GM12878 (cell line): ENCODE measurements at regions not wholly inside any gene's neighbourhood (a gene's known extent, or its start where the extent isn't known, plus 50 kb on each side); places are given as distances from the start of the nearest gene placed in this dataset.

ENCODE experiments used
- ATAC-seq: fragments of 200-7000 bp; cut with Tn5 transposase; 3 replicates; pipeline ENCODE4 v1.9.1; 2020; ENCODE audit warnings: mild to moderate bottlenecking, moderate library complexity
- BruUV-seq: library from RNA; stranded (reverse); fragments of 400-500 nt; replicated peaks from 2 replicates; lab custom pipeline; 2021; lab: Mats Ljungman, UMichigan
- CTCF ChIA-PET: fragments of 300-600 bp; sonication (Branson Sonifier 250); formaldehyde crosslinking; extraction: SDS; loops from one replicate; lab custom pipeline; 2021; ENCODE audit warnings: inconsistent platforms; lab: Yijun Ruan, JAX
- POLR2A ChIA-PET: fragments of 350-600 bp; formaldehyde crosslinking; extraction: SDS; loops from one replicate; lab custom pipeline; 2021; ENCODE audit warnings: inconsistent platforms; lab: Charles Lee
- RAD21 ChIA-PET: fragments of 300-600 bp; sonication (Branson Sonifier 250); formaldehyde crosslinking; loops from one replicate; lab custom pipeline; 2023; ENCODE audit warnings: antibody characterized with exemption; ENCODE audit not compliant: unreplicated experiment; lab: Charles Lee
- SMC1A ChIA-PET: fragments of 300-600 bp; sonication (Branson Sonifier 250); formaldehyde crosslinking; loops from one replicate; lab custom pipeline; 2023; ENCODE audit not compliant: unreplicated experiment, uncharacterized antibody; lab: Charles Lee
- DNase-seq: peaks from one replicate; pipeline ENCODE4 v3.0.0-alpha.2; 2011; ENCODE audit warnings: low read depth, low spot score
- FAIRE-seq: peaks from 3 replicates; lab custom pipeline; 2011; peaks lifted over from hg19 to GRCh38; lab: Jason Lieb, UNC
- H2AFZ ChIP-seq: 2 replicates; pipeline ENCODE4 v1.6.0; 2011; ENCODE audit warnings: low read depth, low read length, control low read depth; ENCODE audit not compliant: control insufficient read depth
- H3K27ac ChIP-seq: 2 replicates; pipeline ENCODE4 v1.5.1; 2011; ENCODE audit warnings: control low read depth; ENCODE audit not compliant: control insufficient read depth, insufficient read depth
- H3K27me3 ChIP-seq, 2 experiments: replicated peaks in 1 of 2; 2 replicates each; pipeline versions ENCODE4 v1.6.0 to v1.6.1; 2011; ENCODE audit warnings: low read length in 1 of 2; ENCODE audit not compliant: control insufficient read depth in 2 of 2, insufficient read depth in 2 of 2
- H3K36me3 ChIP-seq, 2 experiments: 2 replicates each; pipeline ENCODE4 v1.5.1; 2011; ENCODE audit warnings: low read length in 1 of 2; ENCODE audit not compliant: control insufficient read depth in 2 of 2, insufficient read depth in 2 of 2
- H3K4me1 ChIP-seq: 2 replicates; pipeline ENCODE4 v1.6.1; 2011; ENCODE audit warnings: mild to moderate bottlenecking, low read length, moderate library complexity, mixed read lengths; ENCODE audit not compliant: control insufficient read depth, insufficient read depth
- H3K4me2 ChIP-seq: 2 replicates; pipeline ENCODE4 v1.6.0; 2011; ENCODE audit warnings: control low read depth; ENCODE audit not compliant: control insufficient read depth, insufficient read depth
- H3K4me3 ChIP-seq: fragments of 200-600 bp; sonication (generic); 2 replicates; pipeline ENCODE4 v1.5.1; 2016
- H3K79me2 ChIP-seq: 2 replicates; pipeline ENCODE4 v1.6.0; 2011; ENCODE audit warnings: low read length; ENCODE audit not compliant: control insufficient read depth, insufficient read depth
- H3K9ac ChIP-seq: 2 replicates; pipeline ENCODE4 v1.8.0; 2011; ENCODE audit warnings: low read length, control low read depth, mixed read lengths; ENCODE audit not compliant: control insufficient read depth, insufficient read depth
- H3K9me3 ChIP-seq: replicated peaks from 3 replicates; pipeline ENCODE4 v1.5.1; 2011; ENCODE audit warnings: mild to moderate bottlenecking, low read length; ENCODE audit not compliant: control insufficient read depth, insufficient read depth
- H4K20me1 ChIP-seq: 2 replicates; pipeline ENCODE4 v1.6.0; 2011; ENCODE audit not compliant: control insufficient read depth, insufficient read depth
- DPF2 ChIP-seq: fragments of 450-650 bp; IDR thresholded peaks from 2 replicates; pipeline ENCODE4 v1.6.1; 2017; ENCODE audit warnings: mild to moderate bottlenecking
- E2F4 ChIP-seq: IDR thresholded peaks from 2 replicates; pipeline ENCODE4 v1.6.1; 2012; ENCODE audit warnings: low read depth, low read length, improper control_type of control experiment
- HDAC6 ChIP-seq: fragments of 200-600 bp; sonication (generic); IDR thresholded peaks from one replicate; pipeline ENCODE4 v1.8.0; 2017; ENCODE audit warnings: antibody characterized with exemption; ENCODE audit not compliant: unreplicated experiment
- IKZF1 ChIP-seq: fragments of 450-650 bp; conservative IDR thresholded peaks from 2 replicates; pipeline ENCODE4 v1.6.1; 2017; ENCODE audit warnings: antibody characterized with exemption, mild to moderate bottlenecking
- IRF3 ChIP-seq: fragments of 450-650 bp; IDR thresholded peaks from 2 replicates; pipeline ENCODE4 v1.6.1; 2014; ENCODE audit warnings: mild to moderate bottlenecking
- MAX ChIP-seq: IDR thresholded peaks from 2 replicates; pipeline ENCODE4 v1.6.1; 2012; ENCODE audit warnings: low read depth, low read length, improper control_type of control experiment
- NKRF ChIP-seq: fragments of 450-650 bp; conservative IDR thresholded peaks from 2 replicates; pipeline ENCODE4 v1.6.1; 2017; ENCODE audit warnings: mild to moderate bottlenecking, moderate library complexity
- NR2F1 ChIP-seq: fragments of 450-650 bp; conservative IDR thresholded peaks from 2 replicates; pipeline ENCODE4 v1.6.1; 2017; ENCODE audit warnings: mild to moderate bottlenecking
- RFX5 ChIP-seq: IDR thresholded peaks from 2 replicates; pipeline ENCODE4 v1.6.1; 2011; ENCODE audit warnings: low read depth, low read length, improper control_type of control experiment
- SREBF1 ChIP-seq: IDR thresholded peaks from 2 replicates; pipeline ENCODE4 v1.6.1; 2012; ENCODE audit warnings: mild to moderate bottlenecking, low read length
- SUZ12 ChIP-seq: fragments of 200-600 bp; sonication (generic); IDR thresholded peaks from one replicate; pipeline ENCODE4 v1.6.1; 2018; ENCODE audit warnings: antibody characterized with exemption, mild to moderate bottlenecking; ENCODE audit not compliant: unreplicated experiment
- YY1 ChIP-seq: IDR thresholded peaks from 2 replicates; pipeline ENCODE4 v1.6.1; 2011; ENCODE audit warnings: low read depth, mild to moderate bottlenecking, low read length
- ZBTB40 ChIP-seq: fragments of 450-650 bp; IDR thresholded peaks from 2 replicates; pipeline ENCODE4 v1.6.1; 2016; ENCODE audit warnings: mild to moderate bottlenecking, moderate library complexity, borderline replicate concordance
- WGBS: methylation state at CpG from one replicate; pipeline ENCODE4 v1.1.6; 2016; ENCODE audit warnings: low lambda C conversion rate; ENCODE audit not compliant: insufficient replicate concordance, insufficient coverage; ENCODE audit errors: missing lambda C conversion rate; 5-methylcytosine and 5-hydroxymethylcytosine counted together
- in situ Hi-C: fragments of 300-500 bp; cut with MboI; formaldehyde crosslinking; loops from 9 replicates; pipeline ENCODE4 v1.14.3; 2018; ENCODE audit warnings: mixed read lengths
- intact Hi-C: fragments of 100-400 bp; cut with micrococcal nuclease; formaldehyde crosslinking; loops from one replicate; pipeline ENCODE4 v1.14.2; 2022; ENCODE audit not compliant: unreplicated experiment

DNA sequence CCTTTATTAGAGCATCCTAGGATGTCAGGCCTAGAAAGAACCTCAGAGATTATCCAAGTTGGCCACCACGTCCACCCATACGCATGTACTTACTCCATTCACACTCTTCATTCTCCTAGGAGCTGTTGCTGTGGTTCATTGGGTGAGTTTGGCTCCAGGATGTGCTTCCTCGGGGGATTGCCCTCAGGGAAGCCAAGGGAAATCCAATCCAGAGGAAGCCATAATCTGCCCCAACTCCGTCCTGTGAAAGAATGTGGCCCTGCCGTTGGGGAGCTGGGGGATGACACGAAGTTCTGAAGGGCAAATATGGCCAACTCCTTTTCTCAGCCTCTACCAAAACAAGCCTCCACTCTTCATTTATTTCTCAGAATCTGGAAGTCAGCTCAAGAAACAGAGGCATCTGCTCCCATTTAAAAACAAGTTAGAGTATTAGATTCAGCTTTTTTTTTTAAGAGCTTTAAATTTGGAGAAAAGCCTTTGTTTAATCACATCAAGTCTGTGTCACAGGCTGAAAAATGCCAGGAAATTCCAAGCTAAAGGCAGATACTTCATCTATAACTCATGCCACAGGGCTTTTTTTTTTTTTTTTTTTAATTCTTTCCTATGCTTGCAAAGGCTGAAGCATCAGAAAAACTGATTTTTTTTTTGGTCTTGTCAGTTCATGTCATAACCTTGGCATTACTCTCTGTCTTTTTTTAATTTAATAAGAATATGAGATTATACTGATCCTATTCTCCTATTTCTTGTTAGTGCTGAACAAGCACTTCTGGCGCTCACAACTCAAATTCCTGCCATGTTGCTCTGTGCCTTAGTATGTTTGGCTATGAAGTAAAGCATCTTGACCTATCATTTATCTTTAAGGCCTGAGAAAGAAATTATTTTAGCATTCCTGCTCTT is 480.9 kb upstream of the MARCKS start (continued):
- TF ChIP-seq MAX (no peak), NR2F1 (no peak), HDAC6 (no peak), IKZF1 (no peak)
- TF ChIP-seq, all 136 proteins: peak for 0

DNA sequence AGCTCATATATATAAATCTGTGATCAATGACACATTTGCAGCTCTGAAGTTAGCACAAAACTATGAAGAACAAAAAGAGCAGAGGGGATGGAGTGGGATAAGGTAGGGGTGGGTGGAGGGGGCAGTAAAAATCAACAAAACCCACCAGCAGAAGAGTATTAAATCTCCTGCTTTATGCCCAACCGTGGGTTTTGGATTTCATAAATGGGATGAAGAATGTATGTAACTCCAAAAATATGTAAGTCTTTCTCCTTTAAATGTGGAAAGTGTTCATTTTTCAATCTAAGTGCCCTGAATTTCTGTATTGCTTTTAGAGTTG is 480.3 kb upstream of the MARCKS start:
- no peak for DNase-seq
- RAD21 ChIA-PET = interaction anchor here (0.5 to 2.0 kb wide), 8 partner anchors 14 to 503 kb away, joined by 3 to 8 read pairs (median 4); no protein-coding TSS in a partner anchor
- SMC1A ChIA-PET = interaction anchor here (0.6 to 1.6 kb wide), 6 partner anchors 17 to 266 kb away, joined by 3 to 5 read pairs (median 4); no protein-coding TSS in a partner anchor
- intact Hi-C loops (loop anchor here (5.0 kb wide), 1 partner anchor 250 kb away; no protein-coding TSS in a partner anchor), in situ Hi-C loops (no loop called here)
- Histone ChIP-seq H3K27me3 (no peaks in the 10 kb centered on the region), H3K4me1 (no peaks in the 10 kb centered on the region), H3K27ac (no peak overlapping the region), H3K9me3 (no peaks in the 10 kb centered on the region), H2AFZ (no peak overlapping the region), H4K20me1 (no peaks in the 10 kb centered on the region), H3K4me2 (no peak overlapping the region), H3K36me3 (no peaks in the 10 kb centered on the region), H3K4me3 (no peak overlapping the region), H3K79me2 (no peaks in the 10 kb centered on the region), H3K9ac (no peak overlapping the region)
- WGBS = 0% methylated on average over 1 of the region's 1 CpG
- FAIRE-seq = no peak
- POLR2A ChIA-PET = interaction anchor here (0.6 to 1.3 kb wide), 3 partner anchors 9 to 488 kb away, joined by 3 to 6 read pairs (median 4); no protein-coding TSS in a partner anchor
- CTCF ChIA-PET = interaction anchor here (1.0 to 1.2 kb wide), 3 partner anchors 49 to 70 kb away, joined by 3 read pairs; no protein-coding TSS in a partner anchor
- no peak for ATAC-seq
- BruUV-seq = no TSS peak
- TF ChIP-seq NKRF = no peak
- no peak for TF ChIP-seq IRF3
- no peak for TF ChIP-seq RFX5
- no peak for TF ChIP-seq ZBTB40
- TF ChIP-seq DPF2 = no peak
- TF ChIP-seq E2F4 = no peak
- TF ChIP-seq SREBF1 = no peak
- TF ChIP-seq IKZF1 = no peak
- TF ChIP-seq SUZ12 = no peak
- no peak for TF ChIP-seq YY1
- no peak for TF ChIP-seq HDAC6
